ENCODE measurements at regions not wholly inside any gene's neighbourhood (a gene's known extent, or its start where the extent isn't known, plus 50 kb on each side); places are given as distances from the start of the nearest gene placed in this dataset.

- DNase-seq (ENCODE audit: low spot score) (no peak), ATAC-seq (no peak)
- Histone ChIP-seq H3F3A (replicated peaks; ENCODE audit: low read depth) (no peaks in the 10 kb centered on the region), H3K27me3 (ENCODE audit: insufficient read depth) (no peaks in the 10 kb centered on the region), H3K4me1 (ENCODE audit: insufficient read depth) (no peaks in the 10 kb centered on the region), H3K4me2 (no peak overlapping the region), H3K9me2 (ENCODE audit: insufficient read depth) (peaks cover 4% of the 10 kb centered on the region; the same call in 1 of the 2 replicates), H4K20me1 (replicated peaks; ENCODE audit: insufficient read depth) (no peaks in the 10 kb centered on the region), H3K79me2 (replicated peaks; ENCODE audit: insufficient read depth) (no peaks in the 10 kb centered on the region), H3K4me3 (no peak overlapping the region), H3K27ac (ENCODE audit: low read depth) (no peak overlapping the region), H3K36me3 (ENCODE audit: insufficient read depth) (no peaks in the 10 kb centered on the region), H2AFZ (no peak overlapping the region)
- Mint-ChIP-seq H3K9me3 (0 out of 3 replicates have a peak, but pooled peaks cover under 1% of the 10 kb centered on the region), H3K4me3 (no peak overlapping the region), H3K36me3 (ENCODE audit: low read depth) (no peaks in the 10 kb centered on the region), H3K27ac (no peak overlapping the region), H3K4me1 (no peaks in the 10 kb centered on the region), H3K27me3 (ENCODE audit: insufficient read depth, low read depth, poor library complexity) (peaks cover 1% of the 10 kb centered on the region)
- TF ChIP-seq JUNB (IDR thresholded peaks at IDR 0.05; ENCODE audit: unreplicated experiment) = no peak
- TF ChIP-seq ETS1 (IDR thresholded peaks at IDR 0.05) = no peak
- TF ChIP-seq, protein P1, sequence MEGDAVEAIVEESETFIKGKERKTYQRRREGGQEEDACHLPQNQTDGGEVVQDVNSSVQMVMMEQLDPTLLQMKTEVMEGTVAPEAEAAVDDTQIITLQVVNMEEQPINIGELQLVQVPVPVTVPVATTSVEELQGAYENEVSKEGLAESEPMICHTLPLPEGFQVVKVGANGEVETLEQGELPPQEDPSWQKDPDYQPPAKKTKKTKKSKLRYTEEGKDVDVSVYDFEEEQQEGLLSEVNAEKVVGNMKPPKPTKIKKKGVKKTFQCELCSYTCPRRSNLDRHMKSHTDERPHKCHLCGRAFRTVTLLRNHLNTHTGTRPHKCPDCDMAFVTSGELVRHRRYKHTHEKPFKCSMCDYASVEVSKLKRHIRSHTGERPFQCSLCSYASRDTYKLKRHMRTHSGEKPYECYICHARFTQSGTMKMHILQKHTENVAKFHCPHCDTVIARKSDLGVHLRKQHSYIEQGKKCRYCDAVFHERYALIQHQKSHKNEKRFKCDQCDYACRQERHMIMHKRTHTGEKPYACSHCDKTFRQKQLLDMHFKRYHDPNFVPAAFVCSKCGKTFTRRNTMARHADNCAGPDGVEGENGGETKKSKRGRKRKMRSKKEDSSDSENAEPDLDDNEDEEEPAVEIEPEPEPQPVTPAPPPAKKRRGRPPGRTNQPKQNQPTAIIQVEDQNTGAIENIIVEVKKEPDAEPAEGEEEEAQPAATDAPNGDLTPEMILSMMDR (conservative IDR thresholded peaks at IDR 0.05; ENCODE audit: low read depth in 2 of 2) = no peak
- TF ChIP-seq, protein P2, sequence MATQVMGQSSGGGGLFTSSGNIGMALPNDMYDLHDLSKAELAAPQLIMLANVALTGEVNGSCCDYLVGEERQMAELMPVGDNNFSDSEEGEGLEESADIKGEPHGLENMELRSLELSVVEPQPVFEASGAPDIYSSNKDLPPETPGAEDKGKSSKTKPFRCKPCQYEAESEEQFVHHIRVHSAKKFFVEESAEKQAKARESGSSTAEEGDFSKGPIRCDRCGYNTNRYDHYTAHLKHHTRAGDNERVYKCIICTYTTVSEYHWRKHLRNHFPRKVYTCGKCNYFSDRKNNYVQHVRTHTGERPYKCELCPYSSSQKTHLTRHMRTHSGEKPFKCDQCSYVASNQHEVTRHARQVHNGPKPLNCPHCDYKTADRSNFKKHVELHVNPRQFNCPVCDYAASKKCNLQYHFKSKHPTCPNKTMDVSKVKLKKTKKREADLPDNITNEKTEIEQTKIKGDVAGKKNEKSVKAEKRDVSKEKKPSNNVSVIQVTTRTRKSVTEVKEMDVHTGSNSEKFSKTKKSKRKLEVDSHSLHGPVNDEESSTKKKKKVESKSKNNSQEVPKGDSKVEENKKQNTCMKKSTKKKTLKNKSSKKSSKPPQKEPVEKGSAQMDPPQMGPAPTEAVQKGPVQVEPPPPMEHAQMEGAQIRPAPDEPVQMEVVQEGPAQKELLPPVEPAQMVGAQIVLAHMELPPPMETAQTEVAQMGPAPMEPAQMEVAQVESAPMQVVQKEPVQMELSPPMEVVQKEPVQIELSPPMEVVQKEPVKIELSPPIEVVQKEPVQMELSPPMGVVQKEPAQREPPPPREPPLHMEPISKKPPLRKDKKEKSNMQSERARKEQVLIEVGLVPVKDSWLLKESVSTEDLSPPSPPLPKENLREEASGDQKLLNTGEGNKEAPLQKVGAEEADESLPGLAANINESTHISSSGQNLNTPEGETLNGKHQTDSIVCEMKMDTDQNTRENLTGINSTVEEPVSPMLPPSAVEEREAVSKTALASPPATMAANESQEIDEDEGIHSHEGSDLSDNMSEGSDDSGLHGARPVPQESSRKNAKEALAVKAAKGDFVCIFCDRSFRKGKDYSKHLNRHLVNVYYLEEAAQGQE (IDR thresholded peaks at IDR 0.05; ENCODE audit: unreplicated experiment) = no peak
- TF ChIP-seq EZH2 (IDR thresholded peaks at IDR 0.05; ENCODE audit: low read depth, unreplicated experiment) = no peak
- TF ChIP-seq STAT1 (IDR thresholded peaks at IDR 0.05; ENCODE audit: unreplicated experiment) = no peak
- TF ChIP-seq CREB1 (CRISPR knock-in tag; IDR thresholded peaks at IDR 0.05; ENCODE audit: low read depth) = no peak
- TF ChIP-seq EZH2phosphoT487 (IDR thresholded peaks at IDR 0.05; ENCODE audit: unreplicated experiment) = no peak
- TF ChIP-seq NANOG (IDR thresholded peaks at IDR 0.05; ENCODE audit: borderline replicate concordance) = no peak
- TF ChIP-seq ZNF114 (CRISPR knock-in tag; IDR thresholded peaks at IDR 0.05) = no peak
- no peak for TF ChIP-seq POLR2AphosphoS5 (IDR thresholded peaks at IDR 0.05; ENCODE audit: low read depth)
- TF ChIP-seq ZNF462 (CRISPR knock-in tag; IDR thresholded peaks at IDR 0.05) = no peak
- TF ChIP-seq ZNF331 (CRISPR knock-in tag; IDR thresholded peaks at IDR 0.05; ENCODE audit: low read depth) = no peak
Measured at GRCh38 chr18:75491361-75491760, 63.9 kb upstream of the SMIM21 start.

Data from GM23338 (cell line).